ENCODE measurements at regions not wholly inside any gene's neighbourhood (a gene's known extent, or its start where the extent isn't known, plus 50 kb on each side); places are given as distances from the start of the nearest gene placed in this dataset.

DNA sequence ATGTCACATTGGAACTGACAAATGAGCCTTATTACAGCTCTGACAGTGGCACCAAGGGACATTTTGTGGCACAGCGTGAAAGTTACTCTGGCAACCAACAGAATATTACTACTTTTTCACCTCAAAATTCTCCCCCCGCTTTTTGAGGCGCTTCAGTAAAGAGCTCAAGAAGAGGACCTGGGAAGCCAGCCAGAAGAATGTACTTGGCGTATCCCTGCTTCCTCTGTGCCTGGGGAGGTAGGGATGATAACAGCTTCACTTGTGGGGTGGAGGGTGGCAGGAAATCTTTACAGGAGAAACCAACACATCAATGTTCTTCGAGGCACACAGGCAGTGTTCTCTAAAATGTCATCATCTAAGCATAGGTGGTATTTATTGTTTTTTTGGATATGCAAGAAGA lies 624.1 kb downstream of the NR2F1-AS1 start:
- no peak overlapping the region for H3K27ac ChIP-seq
- TF ChIP-seq, protein P1, sequence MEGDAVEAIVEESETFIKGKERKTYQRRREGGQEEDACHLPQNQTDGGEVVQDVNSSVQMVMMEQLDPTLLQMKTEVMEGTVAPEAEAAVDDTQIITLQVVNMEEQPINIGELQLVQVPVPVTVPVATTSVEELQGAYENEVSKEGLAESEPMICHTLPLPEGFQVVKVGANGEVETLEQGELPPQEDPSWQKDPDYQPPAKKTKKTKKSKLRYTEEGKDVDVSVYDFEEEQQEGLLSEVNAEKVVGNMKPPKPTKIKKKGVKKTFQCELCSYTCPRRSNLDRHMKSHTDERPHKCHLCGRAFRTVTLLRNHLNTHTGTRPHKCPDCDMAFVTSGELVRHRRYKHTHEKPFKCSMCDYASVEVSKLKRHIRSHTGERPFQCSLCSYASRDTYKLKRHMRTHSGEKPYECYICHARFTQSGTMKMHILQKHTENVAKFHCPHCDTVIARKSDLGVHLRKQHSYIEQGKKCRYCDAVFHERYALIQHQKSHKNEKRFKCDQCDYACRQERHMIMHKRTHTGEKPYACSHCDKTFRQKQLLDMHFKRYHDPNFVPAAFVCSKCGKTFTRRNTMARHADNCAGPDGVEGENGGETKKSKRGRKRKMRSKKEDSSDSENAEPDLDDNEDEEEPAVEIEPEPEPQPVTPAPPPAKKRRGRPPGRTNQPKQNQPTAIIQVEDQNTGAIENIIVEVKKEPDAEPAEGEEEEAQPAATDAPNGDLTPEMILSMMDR (IDR thresholded peaks at IDR 0.05), result no peak
- intact Hi-C loops (cut with DNase I), result no loop called here
- H3K9me3 ChIP-seq, result peaks cover 0 to 14% (median 9%) of the 10 kb centered on the region in 11 donors
- DNase-seq, result no peak
- no peak for ATAC-seq
- 52 to 55% methylated on average over 5 of the region's 5 CpGs for WGBS, 2 donors
- H3K4me3 ChIP-seq, result no peak overlapping the region
- no peaks in the 10 kb centered on the region for H3K27me3 ChIP-seq
- no peaks in the 10 kb centered on the region for H3K36me3 ChIP-seq
- H3K4me1 ChIP-seq, result no peaks in the 10 kb centered on the region

DNA sequence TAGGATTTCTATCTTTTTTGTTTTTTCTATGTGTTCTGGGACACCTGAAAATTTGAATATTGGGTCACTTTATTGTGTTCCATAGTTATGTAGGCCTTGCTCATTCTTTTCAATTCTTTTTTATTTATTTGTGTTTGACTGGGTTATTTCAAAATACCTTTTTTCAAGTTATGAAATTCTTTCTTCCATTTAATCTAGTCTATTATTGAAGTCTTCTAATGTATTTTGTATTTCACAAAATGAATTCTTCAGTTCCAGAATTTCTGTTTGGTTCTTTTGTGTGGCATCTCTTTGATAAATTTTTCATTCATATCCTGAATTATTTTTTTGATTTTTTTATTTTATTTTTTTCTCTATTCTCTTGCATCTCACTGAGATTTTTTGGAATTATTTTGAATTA lies 628.8 kb downstream of the NR2F1-AS1 start:
- no peaks in the 10 kb centered on the region for H3K4me1 ChIP-seq
- intact Hi-C loops (cut with DNase I), result no loop called here
- no peak for ATAC-seq
- no peaks in the 10 kb centered on the region for H3K27me3 ChIP-seq
- DNase-seq, result no peak
- H3K36me3 ChIP-seq, result no peaks in the 10 kb centered on the region
- H3K4me3 ChIP-seq, result no peak overlapping the region
- H3K27ac ChIP-seq, result no peak overlapping the region
- TF ChIP-seq, protein P1 (IDR thresholded peaks at IDR 0.05), result no peak
- H3K9me3 ChIP-seq, result peaks cover 0 to 60% (median 29%) of the 10 kb centered on the region in 11 donors

DNA sequence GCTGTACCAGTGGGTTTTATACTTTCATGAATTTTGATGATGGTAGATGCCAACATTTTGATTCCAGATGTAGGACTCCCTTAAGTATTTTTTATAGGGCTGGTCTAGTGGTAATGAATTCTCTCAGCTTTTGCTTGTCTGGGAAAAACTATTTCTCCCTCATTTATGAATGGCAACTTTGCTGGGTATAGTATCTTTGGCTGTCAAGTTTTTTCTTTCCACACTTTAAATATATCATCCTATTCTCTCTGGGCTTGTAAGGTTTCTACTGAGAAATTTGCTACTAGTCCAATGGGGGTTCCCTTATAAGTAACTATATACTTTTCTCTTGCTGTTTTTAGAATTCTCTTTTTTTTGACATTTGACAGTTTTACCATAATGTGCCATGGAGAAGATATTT lies 629.3 kb downstream of the NR2F1-AS1 start:
- intact Hi-C loops (cut with DNase I), result no loop called here
- TF ChIP-seq, protein P1 (IDR thresholded peaks at IDR 0.05), result no peak
- peaks cover 0 to 60% (median 29%) of the 10 kb centered on the region in 11 donors for H3K9me3 ChIP-seq
- DNase-seq, result no peak
- no peak for ATAC-seq
- H3K27ac ChIP-seq, result no peak overlapping the region
- no peak overlapping the region for H3K4me3 ChIP-seq
- H3K36me3 ChIP-seq, result no peaks in the 10 kb centered on the region
- no peaks in the 10 kb centered on the region for H3K27me3 ChIP-seq
- H3K4me1 ChIP-seq, result no peaks in the 10 kb centered on the region

DNA sequence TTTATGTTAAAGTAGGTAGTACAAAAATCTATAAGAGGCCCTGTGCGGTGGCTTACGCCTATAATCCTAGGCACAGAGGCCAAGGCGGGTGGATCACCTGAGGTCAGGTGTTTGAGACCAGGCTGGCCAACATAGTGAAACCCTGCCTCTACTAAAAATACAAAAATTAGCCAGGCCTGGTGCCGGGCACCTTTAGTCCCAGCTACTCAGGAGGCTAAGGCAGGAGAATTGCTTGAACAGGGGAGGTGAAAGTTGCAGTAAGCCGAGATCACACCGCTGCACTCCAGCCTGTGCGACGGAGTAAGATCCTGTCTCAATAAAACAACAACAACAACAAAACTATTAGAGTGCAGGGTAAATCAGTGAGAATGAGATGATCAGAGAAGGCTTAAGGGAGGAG lies 634.5 kb downstream of the NR2F1-AS1 start:
- 97% methylated on average over 8 of the region's 8 CpGs for WGBS, 2 donors

More for the DNA sequence above, 634.5 kb downstream of the NR2F1-AS1 start:
- ATAC-seq, result no peak
- Histone ChIP-seq H3K9me3 (peaks cover 0 to 42% (median 16%) of the 10 kb centered on the region in 11 donors), H3K27me3 (no peaks in the 10 kb centered on the region), H3K4me3 (no peak overlapping the region), H3K27ac (no peak overlapping the region), H3K36me3 (no peaks in the 10 kb centered on the region), H3K4me1 (peaks cover 0 to 9% (median 0%) of the 10 kb centered on the region in 9 donors)
- intact Hi-C loops (cut with DNase I), result no loop called here
- TF ChIP-seq, protein P1 (IDR thresholded peaks at IDR 0.05), result no peak
- DNase-seq, result no peak

Measured in heart right ventricle (tissue), 16 donors.